Stomach (tissue), 8 donors: ENCODE measurements at regions not wholly inside any gene's neighbourhood (a gene's known extent, or its start where the extent isn't known, plus 50 kb on each side); places are given as distances from the start of the nearest gene placed in this dataset.

ENCODE experiments used
- DNase-seq, 2 donors: peaks; one replicate each; pipeline versions ENCODE4 v3.0.0 to v3.0.0-alpha.2; 2013 to 2019
- H3K27ac ChIP-seq, 5 donors: fragments of 200-600 bp in 4 of 5; sonication (generic) in 4 of 5; one replicate each; pipeline ENCODE4 v1.5.1; 2013 to 2019; ENCODE audit warnings: mild to moderate bottlenecking in 1 of 5, moderate library complexity in 1 of 5
- H3K27me3 ChIP-seq, 3 donors: fragments of 200-600 bp; sonication (generic); one replicate each; pipeline ENCODE4 v1.5.1; 2017 to 2019; ENCODE audit warnings: mixed run types in 1 of 3
- H3K36me3 ChIP-seq, 4 donors: fragments of 200-600 bp; sonication (generic); 1 replicate in 3 of 4; 2 replicates in 1 of 4; pipeline ENCODE4 v1.5.1; 2016 to 2019
- H3K4me1 ChIP-seq, 4 donors: fragments of 200-600 bp; sonication (generic); one replicate each; pipeline ENCODE4 v1.5.1; 2016 to 2019
- H3K4me3 ChIP-seq, 4 donors: fragments of 200-600 bp; sonication (generic) in 3 of 4; one replicate each; pipeline ENCODE4 v1.5.1; 2016 to 2019; ENCODE audit warnings: mild to moderate bottlenecking in 1 of 4
- H3K9me3 ChIP-seq, 4 donors: fragments of 200-600 bp; sonication (generic); one replicate each; pipeline ENCODE4 v1.5.1; 2016 to 2019
- CTCF ChIP-seq, 7 experiments: fragments of 450-650 bp in 4 of 7; fragments of 200-600 bp in 3 of 7; sonication (generic) in 3 of 7; IDR thresholded peaks; one replicate each; pipeline ENCODE4 v1.5.1; 2016 to 2019; ENCODE audit warnings: antibody characterized with exemption in 7 of 7, control low read depth in 2 of 7, mild to moderate bottlenecking in 1 of 7
- EP300 ChIP-seq: sonication (generic); formaldehyde crosslinking; IDR thresholded peaks from one replicate; pipeline ENCODE4 v1.6.1; 2017; ENCODE audit warnings: antibody characterized with exemption
- POLR2A ChIP-seq, 4 donors: fragments of 450-650 bp; IDR thresholded peaks; one replicate each; pipeline ENCODE4 v1.6.1; 2016; ENCODE audit warnings: antibody characterized with exemption in 4 of 4, control low read depth in 2 of 4, mild to moderate bottlenecking in 1 of 4, moderate library complexity in 1 of 4
- POLR2AphosphoS5 ChIP-seq, 3 donors: sonication (generic); formaldehyde crosslinking; IDR thresholded peaks; one replicate each; pipeline ENCODE4 v1.6.1; 2016; ENCODE audit warnings: antibody characterized with exemption in 3 of 3
- WGBS, 5 donors: extraction: QIAGEN DNeasy Blood & Tissue Kit in 3 of 5; methylation state at CpG; one replicate each; pipeline versions ENCODE4 v1.1.5 to v1.1.7; 2013 to 2018; 5-methylcytosine and 5-hydroxymethylcytosine counted together
- intact Hi-C: fragments of 100-400 bp; cut with DNase I; formaldehyde crosslinking; loops from one replicate; pipeline ENCODE4 v1.15.1; 2023; ENCODE audit warnings: low total_unique reads
- donor health status: healthy with polysubstance abuse.
- donor health status: Bipolar disorder and iron deficiency.
- donor health status: healthy.

GRCh38 chr9:91114450-91114849 lies 247.3 kb downstream of the AUH start:
- intact Hi-C loops, result no loop called here
- H3K27ac ChIP-seq, result no peak overlapping the region
- WGBS, 5 donors, result 71 to 82% (median 77%) methylated on average over 1 of the region's 1 CpG

GRCh38 chr9:91116211-91116610 lies 245.5 kb downstream of the AUH start:
- TF ChIP-seq CTCF (IDR thresholded peaks at IDR 0.05) (no peak), POLR2A (IDR thresholded peaks at IDR 0.05) (no peak), EP300 (no peak), POLR2AphosphoS5 (IDR thresholded peaks at IDR 0.05) (no peak)
- intact Hi-C loops, result no loop called here
- H3K36me3 ChIP-seq, result no peaks in the 10 kb centered on the region
- H3K4me3 ChIP-seq, result no peak overlapping the region
- no peaks in the 10 kb centered on the region for H3K27me3 ChIP-seq
- whole genome bisulfite sequencing, 5 donors, result 24 to 42% (median 37%) methylated on average over 3 of the region's 3 CpGs
- H3K9me3 ChIP-seq, result peaks cover 0 to under 1% (median 0%) of the 10 kb centered on the region in 4 donors
- peak in 1 of 2 donors; percentile 50 for DNase-seq
- peak overlapping the region in 1 of 5 donors; percentile 36 for H3K27ac ChIP-seq
- H3K4me1 ChIP-seq, result peaks cover 7 to 40% (median 17%) of the 10 kb centered on the region in 4 donors

More at GRCh38 chr9:91114450-91114849, 247.3 kb downstream of the AUH start:
- no peak for DNase-seq
- Histone ChIP-seq H3K4me1 (peaks cover 7 to 32% (median 17%) of the 10 kb centered on the region in 4 donors), H3K27me3 (no peaks in the 10 kb centered on the region), H3K36me3 (no peaks in the 10 kb centered on the region), H3K9me3 (peaks cover 0 to 16% (median 10%) of the 10 kb centered on the region in 4 donors), H3K4me3 (no peak overlapping the region)
- TF ChIP-seq POLR2AphosphoS5 (IDR thresholded peaks at IDR 0.05) (no peak), POLR2A (IDR thresholded peaks at IDR 0.05) (no peak)

DNA sequence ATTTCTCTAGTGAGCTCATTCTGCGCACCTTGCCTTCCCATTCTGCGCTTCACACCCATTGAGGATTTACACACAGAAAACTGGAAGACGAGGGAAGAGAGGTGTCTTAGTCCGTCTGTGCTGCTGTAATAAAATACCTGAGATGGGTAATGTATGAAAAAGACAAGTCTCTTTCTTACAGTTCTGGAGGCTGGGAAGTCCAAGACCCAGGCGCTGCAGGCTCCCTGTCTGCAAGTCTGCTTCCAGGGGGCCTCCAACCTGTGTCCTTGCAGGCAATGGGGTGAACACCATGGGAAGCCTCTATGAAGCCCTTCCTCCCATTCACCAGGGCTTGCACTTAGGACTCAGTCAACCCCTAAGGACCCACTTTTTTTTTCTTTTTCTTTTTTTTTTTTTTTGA lies 245.0 kb downstream of the AUH start:
- H3K27me3 ChIP-seq, result no peaks in the 10 kb centered on the region
- H3K36me3 ChIP-seq, result no peaks in the 10 kb centered on the region
- 81 to 96% (median 93%) methylated on average over 5 of the region's 5 CpGs for WGBS, 5 donors
- no peak for DNase-seq
- peaks cover 7 to 40% (median 17%) of the 10 kb centered on the region in 4 donors for H3K4me1 ChIP-seq
- H3K27ac ChIP-seq, result peak overlapping the region in 1 of 5 donors; percentile 36
- H3K9me3 ChIP-seq, result no peaks in the 10 kb centered on the region
- no peak overlapping the region for H3K4me3 ChIP-seq
- intact Hi-C loops, result no loop called here
- TF ChIP-seq EP300, result no peak
- no peak for TF ChIP-seq CTCF (IDR thresholded peaks at IDR 0.05)
- no peak for TF ChIP-seq POLR2AphosphoS5 (IDR thresholded peaks at IDR 0.05)
- TF ChIP-seq POLR2A (IDR thresholded peaks at IDR 0.05), result no peak

GRCh38 chr9:91117474-91117891 lies 244.2 kb downstream of the AUH start:
- H3K9me3 ChIP-seq, result no peaks in the 10 kb centered on the region
- H3K4me3 ChIP-seq, result peak overlapping the region in 3 of 4 donors; percentile 29 to 38 (median 32)
- TF ChIP-seq CTCF (IDR thresholded peaks at IDR 0.05) (no peak), POLR2A (IDR thresholded peaks at IDR 0.05) (no peak), EP300 (no peak), POLR2AphosphoS5 (IDR thresholded peaks at IDR 0.05) (no peak)
- H3K27me3 ChIP-seq, result no peaks in the 10 kb centered on the region
- no peaks in the 10 kb centered on the region for H3K36me3 ChIP-seq
- no peak for DNase-seq
- WGBS, 5 donors, result 71 to 81% (median 73%) methylated on average over 7 to 29 of the region's 29 CpGs
- H3K4me1 ChIP-seq, result peaks cover 7 to 40% (median 17%) of the 10 kb centered on the region in 4 donors
- H3K27ac ChIP-seq, result peak overlapping the region in 4 of 5 donors; percentile 43 to 83 (median 60)
- intact Hi-C loops, result no loop called here

- H3K4me3 ChIP-seq, result peak overlapping the region; percentile 27 to 38 (median 30)
- H3K9me3 ChIP-seq, result no peaks in the 10 kb centered on the region
- TF ChIP-seq POLR2AphosphoS5 (IDR thresholded peaks at IDR 0.05), result peak in 2 of 3 donors; percentile 44 to 51
- no peak for TF ChIP-seq EP300
- 6 to 20% (median 14%) methylated on average over 36 of the region's 36 CpGs for WGBS, 5 donors
- no peaks in the 10 kb centered on the region for H3K36me3 ChIP-seq
- H3K27ac ChIP-seq, result peak overlapping the region in 4 of 5 donors; percentile 43 to 83 (median 60)
- H3K27me3 ChIP-seq, result no peaks in the 10 kb centered on the region
- intact Hi-C loops, result no loop called here
- H3K4me1 ChIP-seq, result peaks cover 7 to 40% (median 17%) of the 10 kb centered on the region in 4 donors
- DNase-seq, result peak; percentile 73 to 92
Observed at GRCh38 chr9:91117959-91118703, 243.6 kb downstream of the AUH start.
